GM18861 (cell line): ENCODE measurements at regions not wholly inside any gene's neighbourhood (a gene's known extent, or its start where the extent isn't known, plus 50 kb on each side); places are given as distances from the start of the nearest gene placed in this dataset.

Experiments
- ATAC-seq: cut with Tn5 transposase; IDR thresholded peaks from one replicate; pipeline ENCODE4 v1.9.1; 2021; ENCODE audit not compliant: unreplicated experiment

DNA sequence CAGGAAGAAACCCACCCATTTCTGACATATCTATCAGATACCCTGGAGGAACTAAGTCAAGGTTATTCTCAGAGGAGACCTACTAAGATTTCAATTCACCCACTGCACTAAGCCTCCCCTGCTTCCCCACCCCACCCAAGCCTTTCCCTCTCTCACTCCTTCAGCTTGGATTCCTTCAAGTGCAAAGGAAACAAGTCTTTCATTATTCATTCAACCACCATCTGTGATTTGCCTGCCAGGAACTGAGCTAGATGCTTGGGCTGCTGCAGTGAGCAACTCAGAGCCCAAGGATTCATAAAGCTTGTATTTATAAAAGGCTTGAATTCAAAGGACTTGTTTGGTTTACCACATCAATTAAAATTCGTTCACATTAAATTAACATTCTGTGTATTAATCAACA, 161.3 kb downstream of the GXYLT1 start:
- ATAC-seq, result no peak

DNA sequence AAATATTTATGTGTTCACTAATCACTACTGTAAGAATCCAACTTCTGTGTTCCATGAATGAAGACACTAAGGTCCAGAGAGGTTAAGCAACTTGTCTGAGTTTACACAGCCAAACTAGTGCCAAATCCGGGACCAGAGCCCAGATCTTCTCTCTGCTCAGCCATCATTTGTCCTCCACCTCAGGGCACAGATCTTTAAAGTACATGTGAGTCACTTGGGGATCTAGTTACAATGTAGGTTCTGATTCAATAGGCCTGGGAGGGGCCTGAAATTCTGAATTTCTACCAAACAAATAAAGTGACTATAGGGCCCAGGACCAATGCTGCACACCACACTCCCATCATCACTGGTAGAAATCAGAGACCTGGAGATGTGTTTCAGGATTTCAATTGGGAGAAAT, 162.9 kb downstream of the GXYLT1 start:
- no peak for ATAC-seq

DNA sequence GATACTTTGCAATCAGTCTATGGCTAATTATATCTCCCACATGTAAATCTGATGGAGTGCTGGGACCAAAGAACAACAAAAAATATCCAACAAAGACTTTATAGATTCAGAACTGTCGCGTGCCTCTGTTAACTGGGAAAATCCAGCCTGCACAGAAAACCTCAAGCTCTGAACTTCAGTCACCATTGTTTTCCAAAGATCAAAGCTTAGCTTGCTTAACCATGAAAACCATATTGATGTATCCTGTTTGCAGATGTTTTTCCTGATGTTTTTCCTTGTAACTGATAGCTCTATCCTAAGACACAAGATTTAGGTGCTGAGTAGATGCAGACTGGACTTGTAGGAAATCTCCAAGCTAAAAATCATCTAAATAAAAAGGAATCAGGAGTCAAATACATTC, 163.7 kb downstream of the GXYLT1 start:
- ATAC-seq, result no peak

DNA sequence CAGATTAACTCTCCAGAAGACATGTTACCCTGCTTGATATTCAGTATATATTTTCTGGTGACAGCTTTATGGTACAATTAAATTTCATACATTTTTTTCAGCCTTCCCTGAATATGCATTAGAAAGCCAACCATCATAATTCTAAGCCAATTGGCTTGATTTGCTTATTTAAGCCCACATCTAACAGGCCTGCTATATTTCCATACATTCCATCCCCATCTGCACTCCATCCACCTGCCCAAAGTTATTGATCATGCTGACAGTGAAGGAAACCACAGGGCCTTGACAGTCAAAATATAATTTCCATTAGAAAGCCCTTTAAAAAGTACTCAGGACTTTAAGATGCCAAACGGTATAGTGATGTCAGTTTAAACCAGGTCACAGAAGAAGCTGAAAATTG, 164.3 kb downstream of the GXYLT1 start:
- ATAC-seq, result no peak

DNA sequence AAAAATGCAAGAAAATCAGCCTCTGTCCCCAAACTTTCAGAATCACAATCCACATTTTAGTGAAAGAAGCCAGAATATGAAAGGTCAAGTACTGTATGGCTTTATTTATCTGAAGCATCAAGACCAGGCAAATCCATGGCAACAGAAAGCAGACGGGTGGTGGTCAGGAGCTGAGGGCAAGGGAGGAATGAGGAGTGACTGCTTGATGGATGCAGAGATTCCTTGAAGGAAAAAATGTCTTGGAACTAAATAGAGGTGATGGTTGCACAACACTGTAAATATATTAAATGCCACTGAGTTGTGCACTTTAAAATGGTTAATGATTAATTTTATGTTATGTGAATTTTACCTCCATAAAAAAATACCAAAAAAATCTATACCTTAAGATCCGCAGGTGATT, 165.1 kb downstream of the GXYLT1 start:
- no peak for ATAC-seq

DNA sequence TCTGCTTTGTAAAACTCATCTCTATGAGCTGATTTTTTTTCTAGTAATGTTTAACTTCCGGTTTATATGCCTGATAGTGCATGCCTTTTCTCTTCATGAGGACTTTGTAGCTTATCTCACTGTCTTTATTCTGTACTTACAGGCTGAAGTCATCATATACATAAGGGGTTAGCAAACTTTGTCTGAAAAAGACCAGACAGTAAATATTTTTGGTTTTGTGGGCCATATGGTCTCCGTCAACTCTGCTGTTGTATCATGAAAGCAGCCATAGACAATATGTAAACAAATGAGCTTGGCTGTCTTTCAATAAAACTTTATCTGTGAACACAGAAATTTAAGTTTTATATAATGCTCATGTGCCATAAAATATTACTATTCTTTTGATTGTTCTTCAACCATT, 172.1 kb downstream of the GXYLT1 start:
- no peak for ATAC-seq

DNA sequence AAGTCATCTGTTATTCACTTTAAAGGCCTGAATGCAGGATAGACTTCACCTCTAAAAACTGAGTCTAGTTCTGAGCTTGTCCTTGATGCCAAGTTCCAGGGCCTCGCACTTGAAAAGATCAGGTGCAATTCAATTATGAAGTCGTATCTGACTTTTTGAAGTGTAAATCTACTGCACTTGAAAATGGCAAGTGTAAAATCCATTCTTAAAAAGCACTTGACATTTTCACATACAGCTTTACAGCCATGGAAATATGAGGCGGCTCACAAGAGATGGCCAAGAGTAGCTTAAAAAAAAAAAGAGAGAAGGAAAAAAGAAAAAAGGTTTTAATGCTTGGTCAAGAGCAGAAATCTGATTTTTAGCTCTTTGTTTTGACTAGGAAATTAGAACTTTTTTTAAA, 172.5 kb downstream of the GXYLT1 start:
- ATAC-seq, result no peak

DNA sequence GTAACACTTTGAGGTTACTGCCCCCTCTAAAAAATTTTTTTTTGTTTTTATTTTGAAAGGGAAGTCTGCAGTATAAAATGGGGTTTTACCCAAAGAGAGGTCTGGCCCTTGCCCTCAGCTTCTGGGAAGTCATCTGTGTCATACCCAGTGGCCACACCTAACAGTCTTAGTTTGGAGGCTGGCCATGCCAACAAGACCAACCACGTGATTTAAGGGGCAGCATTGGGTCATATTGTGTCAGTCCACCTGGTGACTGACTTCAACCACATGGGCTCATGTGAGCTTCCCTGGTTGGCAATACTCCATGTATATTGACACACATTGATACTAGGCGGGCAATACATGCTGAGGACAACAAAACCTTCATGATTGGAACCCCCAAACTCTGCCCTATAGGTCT, 173.9 kb downstream of the GXYLT1 start:
- no peak for ATAC-seq

DNA sequence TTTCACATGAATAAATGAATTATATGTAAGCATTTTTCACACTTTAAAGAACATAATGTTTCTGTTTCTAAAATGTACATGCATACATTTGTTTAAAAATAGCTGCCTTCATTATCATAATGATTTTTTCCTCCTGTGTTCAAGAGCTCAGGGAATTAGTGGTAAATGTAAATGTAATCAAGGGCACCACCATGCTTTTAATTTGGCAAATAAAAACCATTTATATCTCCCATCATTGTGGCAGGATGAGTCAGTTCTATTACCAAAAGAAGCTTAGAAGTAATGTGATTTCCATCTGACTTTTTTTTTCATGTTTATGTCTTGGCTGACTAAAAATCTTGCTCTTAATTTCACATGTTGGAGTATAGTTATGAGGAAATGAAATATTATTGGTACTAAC, 176.1 kb downstream of the GXYLT1 start:
- ATAC-seq, result no peak

DNA sequence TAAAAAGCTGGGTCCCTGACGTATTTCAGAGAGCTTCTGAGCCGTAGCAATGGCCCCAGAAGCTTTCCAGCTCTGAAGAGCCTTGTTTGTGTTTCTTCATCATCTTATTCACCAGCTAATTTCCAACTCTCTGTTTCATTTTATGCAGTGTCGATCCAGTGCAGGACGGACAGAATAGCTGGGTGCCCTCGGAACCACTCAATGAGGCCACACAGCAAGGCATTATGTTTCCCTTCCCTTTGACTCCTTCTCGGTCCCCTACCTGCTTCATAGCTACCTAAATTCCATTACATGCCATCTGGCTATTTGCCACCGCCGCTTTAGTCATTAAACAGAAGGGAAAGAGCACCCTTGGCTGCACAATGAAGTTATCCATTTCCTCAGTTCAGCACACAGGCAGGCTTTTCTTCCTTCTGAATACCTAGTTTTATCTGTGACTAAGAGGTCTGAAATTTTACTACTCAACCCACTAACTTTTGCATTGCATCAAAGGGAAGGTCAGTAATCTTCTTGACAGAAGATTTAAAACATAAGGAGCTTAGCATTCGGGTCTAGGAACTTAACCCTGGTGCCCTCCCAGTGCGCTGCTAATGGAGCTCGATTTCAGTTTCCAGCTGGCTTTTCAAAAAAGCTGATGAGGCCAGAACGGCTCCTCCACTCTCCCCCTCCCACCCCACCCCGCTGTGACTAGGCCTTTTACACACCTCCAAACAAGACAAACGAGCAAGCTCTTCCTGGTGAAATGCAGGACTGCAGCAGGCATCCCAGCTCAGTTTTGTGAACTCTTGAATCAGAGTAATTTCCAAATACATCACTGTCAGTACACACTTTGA, 176.8 kb downstream of the GXYLT1 start:
- ATAC-seq, result no peak

DNA sequence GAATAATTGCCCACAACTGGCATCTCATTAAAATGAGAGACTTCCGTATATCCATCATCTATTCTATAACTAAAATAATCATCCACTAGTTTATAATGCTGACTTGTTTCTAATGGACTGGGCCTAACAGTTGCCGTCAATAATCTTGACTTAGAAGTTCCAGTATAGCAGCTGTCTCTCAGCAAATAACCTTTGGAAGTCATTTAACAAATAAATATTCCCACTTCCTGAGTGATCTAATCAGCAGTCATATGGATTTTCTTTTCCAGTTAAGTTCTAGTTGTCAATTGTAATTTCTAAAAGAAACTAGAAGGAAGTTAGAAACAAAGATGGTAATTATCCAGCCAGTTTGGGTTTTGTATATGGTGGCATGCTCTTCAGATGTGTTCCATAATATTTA, 177.8 kb downstream of the GXYLT1 start:
- no peak for ATAC-seq

DNA sequence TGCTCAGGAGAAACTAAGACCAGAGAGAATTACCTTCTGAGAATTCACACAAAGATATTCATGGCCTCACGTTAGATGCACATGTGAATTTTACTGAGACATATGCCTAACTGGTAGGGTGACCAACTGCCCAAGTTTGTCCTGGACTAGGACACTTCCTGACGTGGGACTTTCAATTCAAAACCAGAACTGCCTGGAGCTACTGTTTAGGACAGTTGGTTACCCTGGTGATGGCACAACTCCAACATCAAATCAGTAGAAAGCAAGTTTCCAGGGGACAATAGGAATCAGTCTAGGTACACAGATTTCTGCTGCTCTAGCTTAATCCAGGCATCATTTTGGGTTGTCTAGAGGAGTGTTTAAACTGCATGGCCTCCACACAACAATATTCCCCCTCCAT, 178.7 kb downstream of the GXYLT1 start:
- no peak for ATAC-seq

DNA sequence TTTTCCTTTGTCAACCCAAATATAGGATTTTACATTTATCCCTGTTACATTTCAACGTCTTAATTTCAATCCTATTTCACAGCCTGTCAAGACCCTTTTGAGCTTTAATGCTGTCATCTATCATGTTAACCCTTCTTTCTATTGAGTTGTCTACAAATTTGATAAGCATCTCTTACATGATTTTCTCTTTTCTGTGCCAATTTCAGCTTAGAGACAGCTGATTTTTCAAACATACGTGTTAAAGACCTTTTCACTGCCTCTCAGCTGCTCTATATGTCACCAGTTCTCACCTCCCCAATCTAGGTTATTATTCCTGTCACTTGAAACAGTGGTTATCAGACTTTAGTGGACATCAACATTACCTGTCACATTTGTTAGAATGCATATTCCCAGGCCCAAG, 181.3 kb downstream of the GXYLT1 start:
- no peak for ATAC-seq

DNA sequence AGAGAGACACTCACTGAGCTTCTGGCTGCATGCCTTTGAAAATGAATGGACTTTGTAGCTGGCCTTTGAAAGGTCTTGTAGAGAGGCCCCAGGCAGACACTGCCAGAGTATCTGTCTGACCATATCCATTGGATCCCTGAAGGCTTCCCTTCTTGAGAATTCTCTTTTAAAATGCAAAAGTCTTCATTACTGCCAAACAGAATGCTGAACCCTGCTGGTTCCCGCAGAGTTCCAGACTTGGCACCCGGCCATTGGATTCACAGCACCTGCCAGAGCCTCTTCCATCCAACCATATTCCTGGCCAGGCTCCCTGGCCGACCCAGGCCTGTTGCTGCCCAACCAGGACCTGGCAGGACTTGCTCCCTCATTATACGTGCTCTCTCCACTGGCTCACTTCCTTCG, 182.5 kb downstream of the GXYLT1 start:
- no peak for ATAC-seq

DNA sequence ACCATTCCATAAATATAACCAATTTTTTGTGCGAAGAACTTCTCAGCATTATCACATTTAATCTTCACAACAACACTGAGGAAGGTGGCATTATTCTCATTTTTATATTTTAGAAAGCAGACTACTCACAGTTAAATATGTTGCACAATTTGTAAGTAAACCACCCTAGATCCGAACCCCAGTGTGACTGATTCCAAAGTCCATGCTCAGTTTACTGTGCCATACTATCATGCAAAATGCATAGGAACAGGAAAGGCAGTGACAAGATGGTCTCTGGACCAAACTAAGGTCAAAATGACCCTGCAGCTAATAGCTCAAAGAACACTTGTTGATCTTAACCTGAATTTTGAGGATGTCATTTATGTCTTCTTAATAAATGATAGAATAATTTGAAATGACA, 185.4 kb downstream of the GXYLT1 start:
- ATAC-seq, result no peak

DNA sequence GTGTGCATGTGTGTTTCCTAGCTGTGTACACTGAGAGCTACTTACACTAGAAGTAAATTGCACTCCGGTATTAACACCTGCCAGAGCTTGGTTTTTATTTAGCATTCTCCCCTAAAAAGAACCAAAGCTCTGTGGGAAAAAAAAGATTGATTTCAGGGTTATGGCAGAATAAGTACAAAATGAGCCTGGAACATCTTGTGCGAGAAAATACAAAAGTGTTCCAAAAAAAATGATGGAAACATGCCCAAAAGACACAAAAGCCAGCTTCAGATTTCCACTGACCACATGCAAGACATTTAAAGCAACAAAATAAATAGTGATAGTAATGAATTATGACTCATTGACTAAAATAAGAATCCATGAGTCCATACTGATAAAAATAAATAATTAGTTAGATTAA, 188.3 kb downstream of the GXYLT1 start:
- ATAC-seq, result no peak

DNA sequence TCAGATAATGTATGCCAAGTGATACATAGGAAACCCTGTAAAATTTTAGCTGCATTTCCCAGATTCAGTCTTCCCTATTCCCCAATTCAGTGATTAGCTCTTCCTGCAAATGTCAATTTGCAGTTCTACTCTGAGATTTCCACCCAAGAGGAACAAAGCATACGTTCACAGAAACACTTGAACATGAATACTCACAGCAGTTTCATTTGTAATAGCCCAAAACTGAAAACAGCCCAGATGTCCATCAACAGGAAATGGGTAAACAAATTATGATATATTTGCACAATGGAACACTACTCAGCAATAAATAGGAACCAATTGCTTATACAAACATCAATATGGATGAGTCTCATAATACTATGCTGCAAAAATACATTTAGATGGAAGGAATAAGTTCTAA, 194.2 kb downstream of the GXYLT1 start:
- ATAC-seq, result no peak

DNA sequence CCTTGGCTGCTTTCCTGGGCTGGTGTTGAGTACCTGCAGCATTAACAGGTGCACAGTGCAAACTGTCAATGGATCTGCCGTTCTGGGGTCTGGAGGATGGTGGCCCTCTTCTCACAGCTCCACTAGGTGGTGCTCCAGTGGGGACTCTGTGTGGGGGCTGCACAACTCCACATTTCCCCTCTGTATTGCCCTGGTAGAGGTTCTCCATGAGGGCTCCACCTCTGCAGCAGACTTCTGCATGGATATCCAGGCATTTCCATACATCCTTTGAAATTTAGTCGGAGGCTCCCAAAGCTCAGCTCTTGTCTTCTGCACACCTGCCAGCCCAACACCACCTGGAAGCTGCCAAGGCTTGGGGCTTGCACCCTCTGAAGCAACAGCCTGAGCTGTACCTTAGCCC, 198.6 kb downstream of the GXYLT1 start:
- no peak for ATAC-seq

DNA sequence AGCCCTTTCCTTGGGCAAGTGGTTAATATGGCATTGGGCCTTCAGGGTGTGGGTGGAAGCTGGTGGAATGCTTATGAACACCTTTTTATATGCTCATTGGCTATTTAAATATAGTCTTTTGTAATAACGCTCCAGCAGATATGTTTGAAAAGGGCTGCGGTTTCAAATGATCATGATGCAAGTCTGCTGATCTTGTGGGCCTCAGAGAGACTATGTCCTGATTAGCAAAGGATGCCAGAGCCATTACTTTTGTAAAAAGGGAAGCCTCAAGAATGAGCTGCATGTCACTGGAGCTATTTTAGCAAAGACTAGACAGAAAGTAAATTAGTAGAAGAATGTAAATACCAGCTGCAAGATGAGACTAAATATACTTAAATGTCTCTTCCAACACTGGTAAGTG, 200.5 kb downstream of the GXYLT1 start:
- no peak for ATAC-seq

DNA sequence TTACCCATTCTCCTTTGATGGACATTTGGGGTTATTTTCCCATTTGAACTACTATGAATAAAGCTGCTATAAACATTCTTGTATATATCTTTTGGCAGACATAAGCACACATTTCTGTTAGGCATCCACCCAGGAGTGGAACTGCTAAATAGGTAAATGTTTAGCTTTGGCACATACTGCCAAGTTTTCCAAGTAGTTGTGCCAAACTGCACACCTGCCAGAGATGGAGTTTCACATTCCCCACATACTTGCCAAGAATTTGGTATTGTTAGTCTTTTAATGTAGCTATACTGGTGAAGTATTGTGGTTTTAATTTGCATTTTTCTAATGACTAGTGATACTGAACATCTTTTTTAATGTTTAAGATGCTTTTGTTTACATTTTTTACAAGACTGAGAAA, 201.0 kb downstream of the GXYLT1 start:
- ATAC-seq, result no peak

DNA sequence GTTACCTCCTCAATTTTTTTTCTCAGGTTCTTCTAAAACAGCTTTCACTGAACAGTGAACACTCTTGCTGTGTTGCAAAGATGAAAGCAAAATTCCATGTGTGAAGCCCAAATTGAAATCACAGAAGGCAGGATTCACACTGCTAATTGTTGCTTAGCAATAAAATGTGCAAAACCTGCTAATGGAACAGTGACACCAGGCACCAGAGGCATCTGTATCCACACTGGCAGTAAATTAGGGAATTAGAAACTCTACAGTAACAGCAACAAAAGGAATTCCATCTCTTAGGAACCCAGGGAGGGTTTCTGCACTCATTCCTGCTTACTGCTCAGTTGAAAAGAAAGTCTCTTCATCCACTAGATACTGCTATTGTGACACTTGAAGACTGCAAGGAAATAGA, 202.3 kb downstream of the GXYLT1 start:
- ATAC-seq, result no peak

DNA sequence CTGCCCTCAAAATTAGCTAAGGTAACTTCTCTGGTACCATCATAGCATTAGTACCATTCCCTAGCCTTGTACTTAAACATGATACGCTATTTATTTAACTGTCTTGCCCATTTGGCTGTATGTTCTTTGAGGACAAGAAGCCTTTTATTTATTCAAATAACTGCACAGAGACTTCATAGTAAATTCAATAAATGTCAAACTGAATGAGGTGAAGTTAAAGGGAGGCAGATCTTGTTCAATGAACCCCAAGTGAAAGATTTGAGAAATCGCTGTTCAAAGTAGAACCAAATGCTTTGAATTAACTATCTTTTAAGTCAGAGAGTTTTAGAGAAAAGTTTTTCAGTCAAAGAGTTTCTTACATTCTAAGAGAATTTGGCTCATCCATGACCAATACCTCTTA, 203.6 kb downstream of the GXYLT1 start:
- ATAC-seq, result no peak

DNA sequence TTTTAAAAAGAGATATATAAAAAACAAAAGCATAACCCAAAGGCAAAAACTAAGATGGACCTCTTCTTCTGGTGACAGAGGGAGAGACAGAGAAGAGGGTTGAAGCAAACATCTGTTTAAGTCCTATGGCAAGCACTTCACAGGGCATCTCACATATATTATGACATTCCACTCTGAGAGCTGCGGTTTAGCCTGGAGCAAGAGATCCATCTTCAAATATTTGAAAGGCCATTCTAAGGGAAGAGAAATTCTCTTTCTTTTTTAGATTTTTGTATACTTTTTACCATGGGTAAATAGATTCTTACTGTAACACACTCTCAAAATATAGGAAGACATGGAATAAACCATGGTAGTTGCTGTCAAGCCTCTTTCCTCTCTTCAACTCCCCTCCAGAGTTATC, 204.1 kb downstream of the GXYLT1 start:
- ATAC-seq, result no peak
